SU-DHL-6 (cell line): ENCODE measurements at regions not wholly inside any gene's neighbourhood (a gene's known extent, or its start where the extent isn't known, plus 50 kb on each side); places are given as distances from the start of the nearest gene placed in this dataset.

ENCODE experiments used
- EZH2phosphoT487 ChIP-seq: fragments of 200-600 bp; sonication (generic), shearing (Covaris generic); conservative IDR thresholded peaks from 2 replicates; pipeline ENCODE4 v1.6.1; 2018; ENCODE audit warnings: mild to moderate bottlenecking, antibody characterized with exemption, low read length, moderate library complexity, mixed read lengths
- TF ChIP-seq, protein P1 (sequence below): fragments of 200-600 bp; sonication (generic); IDR thresholded peaks from one replicate; pipeline ENCODE4 v1.5.1; 2017; ENCODE audit warnings: antibody characterized with exemption, mild to moderate bottlenecking, low read length, moderate library complexity; ENCODE audit not compliant: insufficient read depth, poor library complexity, severe bottlenecking

DNA sequence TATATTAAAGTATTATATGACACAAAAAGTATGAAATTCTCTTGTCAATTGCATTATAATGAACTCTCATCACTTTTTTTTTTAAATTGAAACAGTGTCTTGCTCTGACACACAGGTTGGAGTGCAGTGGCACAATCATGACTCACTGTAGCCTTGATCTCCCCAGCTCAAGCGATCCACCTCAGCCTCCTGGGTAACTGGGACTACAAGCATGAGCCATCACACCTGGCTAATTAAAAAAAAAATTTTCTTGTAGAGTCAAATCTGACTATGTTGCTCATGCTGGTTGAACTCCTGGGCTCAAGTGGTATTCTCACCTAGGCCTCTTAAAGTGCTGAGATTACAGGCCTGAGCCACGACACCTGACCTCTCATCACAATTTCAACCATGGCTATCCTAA lies 259.3 kb downstream of the S1PR1 start:
- TF ChIP-seq, protein P1, sequence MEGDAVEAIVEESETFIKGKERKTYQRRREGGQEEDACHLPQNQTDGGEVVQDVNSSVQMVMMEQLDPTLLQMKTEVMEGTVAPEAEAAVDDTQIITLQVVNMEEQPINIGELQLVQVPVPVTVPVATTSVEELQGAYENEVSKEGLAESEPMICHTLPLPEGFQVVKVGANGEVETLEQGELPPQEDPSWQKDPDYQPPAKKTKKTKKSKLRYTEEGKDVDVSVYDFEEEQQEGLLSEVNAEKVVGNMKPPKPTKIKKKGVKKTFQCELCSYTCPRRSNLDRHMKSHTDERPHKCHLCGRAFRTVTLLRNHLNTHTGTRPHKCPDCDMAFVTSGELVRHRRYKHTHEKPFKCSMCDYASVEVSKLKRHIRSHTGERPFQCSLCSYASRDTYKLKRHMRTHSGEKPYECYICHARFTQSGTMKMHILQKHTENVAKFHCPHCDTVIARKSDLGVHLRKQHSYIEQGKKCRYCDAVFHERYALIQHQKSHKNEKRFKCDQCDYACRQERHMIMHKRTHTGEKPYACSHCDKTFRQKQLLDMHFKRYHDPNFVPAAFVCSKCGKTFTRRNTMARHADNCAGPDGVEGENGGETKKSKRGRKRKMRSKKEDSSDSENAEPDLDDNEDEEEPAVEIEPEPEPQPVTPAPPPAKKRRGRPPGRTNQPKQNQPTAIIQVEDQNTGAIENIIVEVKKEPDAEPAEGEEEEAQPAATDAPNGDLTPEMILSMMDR = no peak
- no peak for TF ChIP-seq EZH2phosphoT487
